Activated T-helper 17 cell treated with anti-CD3 and anti-CD28 coated beads, Interleukin-2, amount 50 U/mL, for 72 hours (primary cell): ENCODE measurements at regions not wholly inside any gene's neighbourhood (a gene's known extent, or its start where the extent isn't known, plus 50 kb on each side); places are given as distances from the start of the nearest gene placed in this dataset.
"Not testable (repeated sequence)": the region's sequence is repeated elsewhere in the genome, so short reads cannot be mapped to it uniquely, and the experiment has no call there.

Experiments
- ATAC-seq: fragments of 150-1000 bp; cut with Tn5 transposase; replicated peaks from 2 replicates; pipeline ENCODE4 v1.10.0; 2021; ENCODE audit warnings: mild to moderate bottlenecking, moderate library complexity
- H3K27ac Mint-ChIP-seq: one replicate; pipeline ENCODE4 v1.8.0; 2022; ENCODE audit warnings: mixed read lengths
- H3K27me3 Mint-ChIP-seq: one replicate; pipeline ENCODE4 v1.8.0; 2022; ENCODE audit warnings: mixed read lengths
- H3K36me3 Mint-ChIP-seq: one replicate; pipeline ENCODE4 v1.8.0; 2022; ENCODE audit warnings: low read depth, mild to moderate bottlenecking, mixed read lengths
- H3K4me1 Mint-ChIP-seq: one replicate; pipeline ENCODE4 v1.8.0; 2022; ENCODE audit warnings: mixed read lengths
- H3K4me3 Mint-ChIP-seq: one replicate; pipeline ENCODE4 v1.8.0; 2022; ENCODE audit warnings: mild to moderate bottlenecking, mixed read lengths
- H3K9me3 Mint-ChIP-seq: one replicate; pipeline ENCODE4 v1.8.0; 2022; ENCODE audit warnings: mixed read lengths

DNA sequence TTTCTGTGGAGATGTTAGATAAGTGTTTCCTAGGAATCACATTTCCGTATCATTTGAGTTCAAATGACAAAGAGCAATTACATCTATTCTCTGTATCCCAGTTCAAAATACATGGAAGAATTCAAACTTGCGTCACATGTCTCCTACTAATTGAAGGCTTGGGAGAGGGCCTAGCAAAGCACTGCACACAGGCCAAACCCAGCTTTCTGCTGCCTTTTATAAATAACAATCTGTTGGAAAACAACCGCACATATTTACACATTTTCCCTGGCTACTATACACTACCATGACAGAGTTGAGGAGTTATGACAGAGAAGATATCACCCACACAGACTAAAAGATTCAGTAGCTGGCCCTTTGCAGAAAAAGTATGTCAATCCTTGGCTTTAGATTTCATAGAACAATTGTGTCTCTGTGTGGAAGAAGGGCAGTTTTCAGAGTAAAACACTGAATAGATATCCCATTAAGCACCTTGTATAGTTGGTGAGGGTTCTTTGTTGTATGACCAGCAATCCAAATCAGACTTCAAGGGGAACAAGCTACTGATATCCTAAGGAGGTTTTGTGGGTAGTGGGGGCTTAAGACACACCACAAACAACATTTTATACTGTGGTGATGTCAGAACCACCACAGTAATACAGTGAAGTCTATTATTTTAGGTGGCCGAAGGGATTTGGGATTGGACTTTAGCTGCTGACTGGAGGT, 861.3 kb downstream of the CCDC85A start:
- no peak for ATAC-seq
- no peak overlapping the region for H3K27ac Mint-ChIP-seq
- no peaks in the 10 kb centered on the region for H3K36me3 Mint-ChIP-seq
- no peak overlapping the region for H3K4me3 Mint-ChIP-seq
- H3K4me1 Mint-ChIP-seq: no peaks in the 10 kb centered on the region
- H3K27me3 Mint-ChIP-seq: no peaks in the 10 kb centered on the region
- peaks cover 20% of the 10 kb centered on the region for H3K9me3 Mint-ChIP-seq

DNA sequence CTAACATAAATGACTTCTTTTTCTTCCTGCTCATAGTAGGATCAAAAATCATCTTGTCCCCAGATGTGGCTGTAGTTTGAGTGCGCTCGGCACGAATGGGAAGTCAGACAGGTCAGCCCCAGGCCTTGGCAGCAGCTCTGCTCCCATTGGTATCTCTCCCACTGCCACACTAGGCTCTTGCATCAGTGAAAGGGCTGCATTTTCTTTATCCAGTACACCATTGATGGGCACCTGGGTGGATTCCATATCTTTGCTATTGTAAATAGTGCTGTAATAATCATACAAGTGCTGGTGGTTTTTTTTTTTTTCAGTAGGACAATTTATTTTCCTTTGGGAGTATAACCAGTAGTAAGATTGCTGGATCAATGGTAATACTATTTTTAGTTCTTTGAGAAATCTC, 865.5 kb downstream of the CCDC85A start:
- ATAC-seq: no peak
- Mint-ChIP-seq H3K27me3 (no peaks in the 10 kb centered on the region), H3K27ac (no peak overlapping the region), H3K36me3 (no peaks in the 10 kb centered on the region), H3K9me3 (peaks cover 16% of the 10 kb centered on the region), H3K4me1 (no peaks in the 10 kb centered on the region), H3K4me3 (no peak overlapping the region)

DNA sequence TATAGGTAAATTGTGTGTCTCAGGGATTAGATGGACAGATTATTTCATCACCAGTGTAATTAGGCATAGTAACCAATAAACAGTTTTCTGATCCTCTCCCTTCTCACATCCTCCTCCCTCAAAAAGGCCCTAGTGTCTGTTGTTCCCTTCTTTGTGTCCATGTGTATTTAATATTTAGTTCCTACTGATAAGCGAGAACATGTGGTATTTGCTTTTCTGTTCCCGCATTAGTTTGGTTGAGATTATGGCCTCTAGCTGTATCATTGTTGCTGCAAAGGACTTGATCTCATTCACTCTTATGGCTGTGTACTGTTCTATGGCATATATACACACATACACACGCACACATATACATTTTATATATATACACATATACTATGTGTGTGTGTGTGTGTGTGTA, 866.2 kb downstream of the CCDC85A start:
- H3K36me3 Mint-ChIP-seq: no peaks in the 10 kb centered on the region
- no peak overlapping the region for H3K4me3 Mint-ChIP-seq
- H3K27ac Mint-ChIP-seq: no peak overlapping the region
- no peaks in the 10 kb centered on the region for H3K27me3 Mint-ChIP-seq
- no peaks in the 10 kb centered on the region for H3K4me1 Mint-ChIP-seq
- ATAC-seq: no peak
- peaks cover 16% of the 10 kb centered on the region for H3K9me3 Mint-ChIP-seq

DNA sequence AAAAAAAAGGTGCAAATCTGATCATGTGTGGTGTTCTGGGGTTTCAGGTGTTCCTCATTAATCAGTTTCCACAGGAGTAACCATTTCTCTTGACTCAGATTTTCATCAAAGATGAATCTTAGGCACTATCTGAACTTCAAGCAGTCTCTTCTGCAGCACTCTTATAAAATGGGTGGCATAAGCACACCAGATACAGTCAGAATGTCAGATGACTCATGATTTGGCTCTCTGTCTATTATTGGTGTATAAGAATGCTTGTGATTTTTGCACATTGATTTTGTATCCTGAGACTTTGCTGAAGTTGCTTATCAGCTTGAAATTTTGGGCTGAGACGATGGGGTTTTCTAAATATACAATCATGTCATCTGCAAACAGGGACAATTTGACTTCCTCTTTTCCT, 882.5 kb downstream of the CCDC85A start:
- not testable (repeated sequence) for ATAC-seq, H3K27me3 Mint-ChIP-seq, H3K4me1 Mint-ChIP-seq, H3K4me3 Mint-ChIP-seq, H3K36me3 Mint-ChIP-seq, H3K27ac Mint-ChIP-seq
- peaks cover 13% of the 10 kb centered on the region for H3K9me3 Mint-ChIP-seq

DNA sequence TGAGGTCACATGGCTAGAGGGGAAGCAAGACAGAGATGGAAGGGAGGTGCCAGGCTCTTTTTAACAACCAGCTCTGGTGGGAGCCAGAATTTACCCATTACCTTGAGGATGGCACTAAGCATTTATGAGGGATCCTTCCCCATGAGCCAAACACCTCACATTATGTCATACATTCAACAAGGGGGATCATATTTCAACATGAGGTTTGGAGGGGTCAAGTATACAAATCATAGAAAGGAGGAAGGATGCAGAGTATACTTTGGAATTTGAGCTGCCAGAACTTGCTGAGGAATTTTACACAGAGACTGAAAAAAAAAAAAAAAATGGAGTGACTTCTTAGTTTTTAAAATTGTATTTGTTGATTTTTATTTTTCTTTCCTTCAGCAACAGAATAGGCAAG, 891.4 kb downstream of the CCDC85A start:
- Mint-ChIP-seq H3K36me3 (no peaks in the 10 kb centered on the region), H3K27me3 (no peaks in the 10 kb centered on the region), H3K4me1 (no peaks in the 10 kb centered on the region), H3K9me3 (peaks cover 19% of the 10 kb centered on the region), H3K4me3 (no peak overlapping the region), H3K27ac (no peak overlapping the region)
- ATAC-seq: no peak

DNA sequence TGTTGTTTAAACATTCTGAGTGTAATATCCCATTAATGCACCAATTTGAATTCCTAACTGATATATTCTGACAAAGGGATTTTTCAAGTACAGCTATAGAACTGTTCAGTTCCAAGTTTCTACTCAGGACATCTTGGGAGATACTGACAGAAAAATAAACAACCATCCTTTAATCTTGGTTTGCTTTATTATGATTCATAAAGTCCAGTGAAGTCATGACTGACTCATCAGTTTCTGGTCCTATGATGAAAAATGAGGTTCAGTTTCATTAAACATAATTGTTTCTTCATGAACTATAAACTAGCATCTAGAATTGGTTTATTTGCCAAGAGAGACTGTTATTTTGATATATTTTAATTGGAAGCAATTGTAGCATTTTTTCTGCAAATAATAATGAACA, 896.2 kb downstream of the CCDC85A start:
- Mint-ChIP-seq H3K4me3 (no peak overlapping the region), H3K36me3 (no peaks in the 10 kb centered on the region), H3K27ac (no peak overlapping the region), H3K27me3 (no peaks in the 10 kb centered on the region), H3K4me1 (no peaks in the 10 kb centered on the region), H3K9me3 (peaks cover 14% of the 10 kb centered on the region)
- no peak for ATAC-seq

DNA sequence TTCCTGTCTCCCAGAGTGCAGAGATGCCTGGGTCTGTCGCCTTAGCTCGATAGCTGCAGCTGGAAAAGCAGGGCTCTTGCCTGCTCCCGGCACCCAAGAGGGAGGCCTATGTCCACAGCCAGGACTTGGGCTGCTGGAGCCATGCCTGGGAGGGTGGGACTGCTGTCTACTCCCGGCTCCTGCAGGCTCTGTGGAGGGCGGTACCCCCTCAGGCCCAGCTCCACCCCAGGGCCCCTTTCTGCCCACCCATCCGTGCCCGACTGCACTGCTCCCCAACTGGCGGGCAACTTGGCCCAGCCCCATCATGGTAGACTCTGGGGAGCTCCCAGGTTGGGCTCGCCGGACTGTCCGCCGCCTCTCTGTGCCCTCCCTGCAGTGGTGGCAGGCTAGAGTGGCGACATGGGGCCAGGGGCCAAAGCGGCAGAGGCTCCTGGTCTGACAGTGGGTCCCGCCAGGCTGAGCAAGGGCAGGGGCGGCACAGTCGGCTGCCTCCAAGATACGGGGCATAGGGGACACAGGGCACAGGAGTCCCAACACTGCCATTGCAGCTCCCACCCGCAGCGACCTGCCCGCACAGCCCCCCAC, 901.0 kb downstream of the CCDC85A start:
- Mint-ChIP-seq H3K27me3 (no peaks in the 10 kb centered on the region), H3K9me3 (peaks cover 21% of the 10 kb centered on the region), H3K4me1 (no peaks in the 10 kb centered on the region), H3K36me3 (no peaks in the 10 kb centered on the region), H3K27ac (no peak overlapping the region), H3K4me3 (no peak overlapping the region)
- ATAC-seq: no peak

DNA sequence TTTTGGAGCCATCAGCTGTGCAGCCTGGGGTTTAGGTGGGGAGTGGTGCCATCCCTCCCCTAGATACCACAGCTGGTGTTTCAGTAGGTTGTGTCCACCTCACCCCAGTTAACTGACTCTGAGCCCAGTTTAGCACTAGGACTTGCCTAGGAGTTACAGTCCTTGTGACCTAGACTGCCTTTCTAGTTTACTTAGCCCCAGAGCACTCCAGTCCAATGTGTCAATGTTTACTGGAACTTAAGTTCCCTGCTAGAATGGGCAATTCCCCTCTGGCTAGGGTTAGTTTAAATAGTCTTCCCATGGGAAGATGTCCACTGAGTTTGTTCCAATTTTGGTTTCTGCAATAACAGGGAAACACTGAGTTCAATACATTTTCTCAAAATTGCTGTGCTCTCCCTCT, 909.2 kb downstream of the CCDC85A start:
- Mint-ChIP-seq H3K27ac (no peak overlapping the region), H3K4me1 (no peaks in the 10 kb centered on the region), H3K4me3 (no peak overlapping the region), H3K9me3 (peaks cover 6% of the 10 kb centered on the region), H3K36me3 (no peaks in the 10 kb centered on the region), H3K27me3 (no peaks in the 10 kb centered on the region)
- ATAC-seq: no peak

DNA sequence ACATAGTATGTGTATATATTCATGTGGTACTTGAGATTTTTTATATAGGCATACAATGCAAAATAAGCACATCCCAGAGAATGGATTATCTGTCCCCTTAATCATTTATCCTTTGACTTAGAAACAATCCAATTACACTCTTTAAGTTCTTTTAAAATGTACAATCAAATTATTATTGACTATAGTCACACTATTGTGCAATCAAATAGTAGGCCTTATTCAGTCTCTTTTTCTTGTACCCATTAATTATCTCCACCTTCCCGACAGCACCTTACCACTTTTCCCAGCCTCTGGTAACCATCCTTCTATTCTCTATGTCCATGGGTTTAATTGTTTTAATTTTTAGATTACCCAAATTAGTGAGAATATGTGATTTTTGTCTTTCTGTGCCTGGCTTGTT, 914.1 kb downstream of the CCDC85A start:
- H3K4me1 Mint-ChIP-seq: no peaks in the 10 kb centered on the region
- H3K9me3 Mint-ChIP-seq: peaks cover 16% of the 10 kb centered on the region
- no peak overlapping the region for H3K4me3 Mint-ChIP-seq
- H3K36me3 Mint-ChIP-seq: no peaks in the 10 kb centered on the region
- no peak for ATAC-seq
- no peak overlapping the region for H3K27ac Mint-ChIP-seq
- no peaks in the 10 kb centered on the region for H3K27me3 Mint-ChIP-seq

DNA sequence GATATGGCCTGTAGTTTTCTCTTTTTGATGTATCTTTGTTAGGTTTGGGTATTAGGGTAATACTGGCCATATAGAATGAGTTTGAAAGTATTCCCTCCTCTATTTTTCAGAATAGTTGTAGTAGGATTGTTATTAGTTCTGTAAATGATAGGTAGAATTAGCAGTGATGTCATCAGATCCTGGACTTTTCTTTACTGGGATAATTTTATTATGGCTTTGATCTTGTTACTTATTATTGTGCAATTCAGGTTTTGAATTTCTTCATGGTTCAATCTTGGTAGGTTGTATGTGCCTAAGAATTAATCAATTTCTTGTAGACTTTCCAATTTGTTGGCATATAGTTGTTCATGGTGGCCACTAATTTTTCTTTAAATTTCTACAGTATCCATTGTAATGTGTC, 916.6 kb downstream of the CCDC85A start:
- Mint-ChIP-seq H3K36me3 (no peaks in the 10 kb centered on the region), H3K27ac (no peak overlapping the region), H3K9me3 (peaks cover 12% of the 10 kb centered on the region), H3K27me3 (no peaks in the 10 kb centered on the region), H3K4me3 (no peak overlapping the region), H3K4me1 (no peaks in the 10 kb centered on the region)
- no peak for ATAC-seq

DNA sequence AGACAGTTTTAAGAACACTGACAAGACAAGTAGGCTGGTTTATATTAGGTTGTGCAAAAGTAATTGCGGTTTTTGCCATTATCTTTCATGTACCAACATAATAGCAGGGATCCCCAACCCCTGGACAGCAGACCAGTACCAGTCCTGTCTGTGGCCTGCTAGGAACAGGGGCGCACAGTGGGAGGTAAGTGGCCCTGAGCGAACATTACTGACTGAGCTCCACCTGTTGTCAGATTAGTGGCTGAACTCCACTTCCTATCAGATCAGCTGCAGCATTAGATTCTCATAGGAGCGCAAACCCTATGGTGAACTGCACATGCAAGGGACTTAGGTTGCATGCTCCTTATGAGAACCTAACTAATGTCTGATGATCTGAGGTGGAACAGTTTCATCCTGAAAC, 921.9 kb downstream of the CCDC85A start:
- Mint-ChIP-seq H3K27me3 (no peaks in the 10 kb centered on the region), H3K9me3 (peaks cover 9% of the 10 kb centered on the region), H3K27ac (no peak overlapping the region), H3K4me3 (no peak overlapping the region), H3K4me1 (no peaks in the 10 kb centered on the region), H3K36me3 (no peaks in the 10 kb centered on the region)
- no peak for ATAC-seq

DNA sequence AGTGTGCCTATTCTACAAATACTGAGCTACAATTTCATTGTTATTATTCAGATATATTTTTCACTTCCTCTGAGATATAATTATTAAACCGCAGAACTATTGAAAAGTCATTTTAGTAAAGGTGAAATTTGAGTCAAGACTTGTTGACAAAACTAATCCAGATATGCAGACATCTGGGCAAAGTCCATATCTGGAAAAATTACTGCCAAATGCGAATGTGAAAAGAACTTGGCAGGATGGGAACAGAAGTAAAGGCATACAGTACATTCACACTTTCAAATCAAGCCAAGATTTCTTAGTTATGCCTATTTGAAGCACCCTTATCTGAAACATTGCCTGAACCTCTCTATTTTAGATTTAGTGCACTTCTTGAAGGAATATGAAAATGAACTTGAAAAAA, 923.6 kb downstream of the CCDC85A start:
- H3K27ac Mint-ChIP-seq: no peak overlapping the region
- H3K27me3 Mint-ChIP-seq: no peaks in the 10 kb centered on the region
- no peak for ATAC-seq
- H3K36me3 Mint-ChIP-seq: no peaks in the 10 kb centered on the region
- no peaks in the 10 kb centered on the region for H3K4me1 Mint-ChIP-seq
- H3K9me3 Mint-ChIP-seq: peaks cover 16% of the 10 kb centered on the region
- no peak overlapping the region for H3K4me3 Mint-ChIP-seq

DNA sequence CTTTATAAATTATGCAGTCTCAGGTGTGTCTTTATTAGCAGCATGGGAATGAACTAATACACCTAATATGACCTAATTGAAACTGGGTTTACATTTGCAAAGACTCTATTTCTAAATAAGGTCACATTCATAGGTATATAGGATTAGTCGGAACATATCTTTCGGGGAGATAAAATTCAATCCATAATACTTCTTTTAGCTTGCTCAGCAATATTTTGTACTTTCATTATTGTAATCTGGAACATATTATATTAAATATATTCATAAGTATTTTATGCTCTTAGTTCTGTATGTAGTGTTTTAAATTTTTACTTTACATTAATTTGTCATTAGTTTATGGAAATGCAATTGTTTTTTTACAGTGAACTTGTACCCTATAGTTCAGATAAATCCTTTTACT, 927.7 kb downstream of the CCDC85A start:
- Mint-ChIP-seq H3K27ac (no peak overlapping the region), H3K36me3 (no peaks in the 10 kb centered on the region), H3K27me3 (no peaks in the 10 kb centered on the region), H3K4me1 (no peaks in the 10 kb centered on the region), H3K4me3 (no peak overlapping the region), H3K9me3 (peaks cover 31% of the 10 kb centered on the region)
- ATAC-seq: no peak

DNA sequence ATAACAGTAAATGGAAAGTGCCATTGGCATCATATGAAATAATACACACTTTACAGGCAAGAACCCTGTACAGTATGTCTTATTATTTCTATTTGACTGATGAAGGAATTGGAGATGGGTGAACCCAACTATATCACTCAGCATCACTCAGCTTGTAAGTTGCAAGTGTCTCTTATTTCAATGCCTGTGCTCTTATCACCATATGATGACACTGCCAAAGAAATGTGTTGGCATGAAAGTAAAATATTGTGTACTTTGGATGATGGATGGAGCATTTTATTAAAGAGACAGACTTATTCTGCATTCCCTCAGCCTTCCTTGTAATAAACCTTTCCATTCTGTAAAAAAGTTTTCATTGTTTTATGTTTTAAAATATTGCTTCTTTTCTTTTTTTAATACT, 927.5 kb upstream of the VRK2 start:
- H3K27ac Mint-ChIP-seq: no peak overlapping the region
- no peak overlapping the region for H3K4me3 Mint-ChIP-seq
- no peak for ATAC-seq
- H3K36me3 Mint-ChIP-seq: no peaks in the 10 kb centered on the region
- no peaks in the 10 kb centered on the region for H3K4me1 Mint-ChIP-seq
- no peaks in the 10 kb centered on the region for H3K27me3 Mint-ChIP-seq
- peaks cover 23% of the 10 kb centered on the region for H3K9me3 Mint-ChIP-seq

DNA sequence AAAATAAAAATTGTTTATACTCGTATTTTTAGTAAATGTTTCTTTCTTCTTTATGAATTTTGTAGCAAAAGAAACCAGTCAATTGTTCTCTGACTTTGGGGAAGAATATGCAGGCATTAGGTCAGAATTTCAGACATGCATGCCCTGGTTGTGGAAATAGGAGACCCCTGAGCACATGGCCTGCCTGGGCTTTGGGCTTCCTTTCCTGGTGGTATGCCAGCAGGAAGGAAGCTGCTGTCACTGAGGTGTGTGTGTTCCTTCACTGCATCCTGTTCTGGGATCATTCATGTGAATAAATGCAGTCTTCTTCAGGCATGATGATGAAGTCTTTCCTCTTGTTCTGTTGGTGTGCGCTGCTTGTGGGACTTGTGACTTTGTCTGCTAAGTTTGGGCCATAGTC, 920.2 kb upstream of the VRK2 start:
- ATAC-seq: no peak
- Mint-ChIP-seq H3K27ac (no peak overlapping the region), H3K4me3 (no peak overlapping the region), H3K27me3 (no peaks in the 10 kb centered on the region), H3K4me1 (no peaks in the 10 kb centered on the region), H3K36me3 (no peaks in the 10 kb centered on the region), H3K9me3 (peaks cover 20% of the 10 kb centered on the region)

DNA sequence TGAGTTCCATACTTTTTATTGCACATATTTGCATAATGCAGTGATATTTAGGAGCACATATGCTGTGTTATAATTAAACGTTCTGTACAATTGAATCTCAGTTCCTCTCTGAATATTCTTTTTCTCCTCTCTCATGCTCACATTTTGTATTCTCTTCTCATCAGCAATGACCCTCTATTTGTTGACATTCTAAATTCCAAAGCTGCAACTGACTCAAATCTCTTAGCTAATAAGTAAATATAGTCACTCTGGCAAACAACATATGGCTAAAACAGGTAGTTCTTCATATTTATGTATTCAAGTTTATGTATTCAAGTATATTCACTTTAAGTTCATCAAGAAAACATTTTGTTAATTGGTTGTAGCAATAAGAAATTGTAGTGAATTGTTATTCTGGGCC, 907.4 kb upstream of the VRK2 start:
- Mint-ChIP-seq H3K4me1 (no peaks in the 10 kb centered on the region), H3K27ac (no peak overlapping the region), H3K27me3 (no peaks in the 10 kb centered on the region), H3K4me3 (no peak overlapping the region), H3K9me3 (peaks cover 9% of the 10 kb centered on the region), H3K36me3 (no peaks in the 10 kb centered on the region)
- no peak for ATAC-seq
